SK-N-SH treated with all-trans-retinoic acid at 6 μM for 48 hours (cell line): ENCODE measurements at regions not wholly inside any gene's neighbourhood (a gene's known extent, or its start where the extent isn't known, plus 50 kb on each side); places are given as distances from the start of the nearest gene placed in this dataset.

Source experiments
- ARNTL ChIP-seq: fragments of 450-650 bp; formaldehyde crosslinking; IDR thresholded peaks from 2 replicates; pipeline ENCODE4 v1.5.0; 2020; ENCODE audit warnings: low read depth, mild to moderate bottlenecking, moderate library complexity, borderline replicate concordance
- RARB ChIP-seq: fragments of 250-450 bp; sonication (Bioruptor Pico); IDR thresholded peaks from 2 replicates; pipeline ENCODE4 v1.8.0; 2021; ENCODE audit warnings: mild to moderate bottlenecking, moderate library complexity
- ZNF8 ChIP-seq: fragments of 450-650 bp; formaldehyde crosslinking; IDR thresholded peaks from 2 replicates; pipeline ENCODE4 v1.5.0; 2020; ENCODE audit warnings: mild to moderate bottlenecking, moderate library complexity

DNA sequence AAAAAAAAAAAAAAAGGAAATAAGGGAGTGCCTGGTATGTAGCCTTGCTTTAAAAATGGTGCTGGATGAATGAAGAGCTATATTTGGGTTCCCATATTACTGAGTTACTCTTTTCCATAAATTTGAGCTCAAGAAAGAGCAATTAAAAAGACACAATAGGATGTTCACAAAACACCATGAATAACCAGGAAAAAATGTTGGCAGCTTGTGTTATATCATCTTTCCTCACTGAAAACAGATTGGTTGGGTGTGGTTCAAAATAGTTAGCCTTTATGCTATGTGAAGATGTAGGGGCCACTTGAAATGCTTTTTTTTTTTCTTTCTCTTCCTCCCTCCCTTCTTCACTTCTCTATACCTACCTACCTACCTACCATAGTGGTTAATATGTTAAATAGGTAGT lies 256.9 kb downstream of the STK31 start:
- TF ChIP-seq RARB (CRISPR knock-in tag) = no peak
- no peak for TF ChIP-seq ZNF8 (CRISPR knock-in tag)
- no peak for TF ChIP-seq ARNTL (CRISPR knock-in tag)
